ENCODE measurements at regions not wholly inside any gene's neighbourhood (a gene's known extent, or its start where the extent isn't known, plus 50 kb on each side); places are given as distances from the start of the nearest gene placed in this dataset.

DNA sequence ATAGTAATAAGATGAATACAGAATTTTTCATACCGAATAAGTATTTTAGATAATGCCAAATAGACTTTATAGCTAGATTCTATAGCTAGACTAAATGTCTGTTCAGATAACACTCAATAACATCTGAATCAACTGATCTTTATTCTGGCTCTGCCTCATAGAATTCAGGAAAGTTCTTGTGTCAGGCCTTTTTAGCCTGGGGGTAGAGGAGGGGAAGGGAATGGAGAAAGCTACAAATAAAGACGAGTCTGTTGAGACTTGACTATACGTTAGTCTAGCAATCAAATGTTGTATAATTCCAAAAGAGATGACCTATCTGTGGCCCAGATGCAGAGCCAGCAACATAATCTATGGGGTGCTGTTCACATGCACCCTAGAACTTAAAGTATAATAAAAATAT, 106.6 kb upstream of the ABI3BP start:
- ATAC-seq: no peak
- no peak for DNase-seq (ENCODE audit: low spot score)
- intact Hi-C loops (cut with DNase I): no loop called here

DNA sequence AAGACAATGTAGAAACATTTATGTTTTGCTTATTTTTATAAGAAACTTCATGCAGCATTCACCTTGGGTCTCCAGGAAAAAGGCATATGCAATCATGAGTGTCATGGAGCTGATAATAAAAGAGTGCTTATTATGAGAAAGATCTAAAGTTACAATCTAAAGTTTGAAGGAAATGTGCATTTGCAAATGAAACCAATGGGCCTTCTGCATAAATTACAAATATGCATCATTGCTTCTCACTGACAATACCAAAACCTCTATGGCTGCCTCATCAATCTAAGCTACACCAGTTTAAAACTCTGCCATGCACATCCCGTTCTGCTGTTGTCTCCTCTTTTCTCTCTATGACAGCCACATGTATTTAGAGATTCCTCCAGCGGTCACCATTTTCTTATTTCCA, 103.2 kb upstream of the ABI3BP start:
- DNase-seq (ENCODE audit: low spot score) (no peak), ATAC-seq (no peak)

DNA sequence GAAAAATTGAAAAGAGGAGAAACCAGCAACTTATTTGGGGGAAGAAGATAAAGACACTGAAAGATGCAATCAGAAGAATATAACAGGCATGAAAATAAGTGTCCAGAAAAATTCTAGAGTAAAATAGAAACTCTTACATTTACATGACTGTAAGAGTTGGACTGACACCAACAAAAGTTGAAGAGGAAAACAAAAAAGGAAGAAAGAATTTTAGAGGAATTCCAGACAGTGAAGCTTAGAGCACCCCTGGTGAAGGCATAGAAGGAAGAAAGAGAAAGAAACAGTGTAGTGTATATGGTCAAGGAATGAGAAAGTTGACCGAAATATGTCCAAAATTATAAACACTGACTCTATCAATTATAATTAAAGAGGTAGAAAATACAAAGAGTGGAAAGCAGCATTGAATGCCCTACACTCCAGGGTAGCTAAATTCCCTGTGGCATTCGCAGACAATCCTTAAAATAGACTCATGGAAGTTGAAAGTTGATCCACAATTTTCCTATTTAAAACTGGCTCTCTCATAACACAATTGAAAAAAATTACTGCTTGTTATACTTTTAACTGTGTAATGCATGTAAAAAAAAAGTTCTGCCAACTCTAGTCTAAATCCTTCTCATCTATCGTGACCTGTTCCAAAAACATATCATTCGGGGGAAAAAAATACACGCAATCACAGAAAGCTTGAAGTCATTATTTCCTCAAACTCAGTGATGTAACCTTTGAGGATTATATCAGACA, 102.6 kb upstream of the ABI3BP start:
- intact Hi-C loops (cut with DNase I): no loop called here
- DNase-seq (ENCODE audit: low spot score): no peak
- no peak for ATAC-seq

More for the DNA sequence above, 103.2 kb upstream of the ABI3BP start:
- intact Hi-C loops (cut with DNase I): no loop called here

DNA sequence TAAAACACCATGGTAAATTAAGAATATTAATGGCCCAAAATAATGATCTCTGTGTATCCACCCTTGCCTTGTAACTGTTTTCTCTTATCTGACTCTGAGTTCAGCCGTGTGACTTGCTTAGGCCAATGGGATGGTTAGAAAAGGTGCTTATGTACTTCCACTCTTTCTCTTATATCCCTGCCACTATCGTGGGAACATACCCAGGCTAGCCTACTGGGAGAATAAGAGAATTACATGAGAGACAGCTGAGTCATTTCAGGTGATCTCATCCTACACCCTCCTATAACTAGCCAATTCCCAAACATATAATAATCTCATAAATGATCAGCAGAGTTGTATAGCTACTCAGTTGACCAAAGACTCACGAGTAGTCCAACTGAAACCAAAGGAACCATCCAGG, 98.3 kb upstream of the ABI3BP start:
- DNase-seq (ENCODE audit: low spot score): no peak
- intact Hi-C loops (cut with DNase I): no loop called here
- no peak for ATAC-seq

DNA sequence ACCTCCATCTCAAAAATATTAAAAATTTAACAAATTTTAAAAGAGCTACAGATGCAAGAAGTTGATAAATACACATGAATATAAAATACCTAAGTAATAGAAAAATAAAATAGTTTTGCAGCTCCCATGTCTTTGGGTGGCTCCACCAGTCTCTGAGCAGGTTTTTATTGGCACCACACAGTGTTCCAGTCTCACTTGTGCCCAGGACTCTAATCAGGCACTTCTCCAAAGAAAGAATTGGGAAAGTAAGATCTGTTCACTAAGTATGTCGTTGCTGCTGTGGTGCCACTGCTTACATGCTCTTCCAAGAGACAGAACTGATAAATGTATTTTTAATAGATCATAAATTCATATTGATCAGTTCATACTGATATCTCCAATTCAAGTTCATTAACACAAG, 92.5 kb upstream of the ABI3BP start:
- DNase-seq (ENCODE audit: low spot score) (no peak), ATAC-seq (no peak)
- intact Hi-C loops (cut with DNase I): no loop called here

DNA sequence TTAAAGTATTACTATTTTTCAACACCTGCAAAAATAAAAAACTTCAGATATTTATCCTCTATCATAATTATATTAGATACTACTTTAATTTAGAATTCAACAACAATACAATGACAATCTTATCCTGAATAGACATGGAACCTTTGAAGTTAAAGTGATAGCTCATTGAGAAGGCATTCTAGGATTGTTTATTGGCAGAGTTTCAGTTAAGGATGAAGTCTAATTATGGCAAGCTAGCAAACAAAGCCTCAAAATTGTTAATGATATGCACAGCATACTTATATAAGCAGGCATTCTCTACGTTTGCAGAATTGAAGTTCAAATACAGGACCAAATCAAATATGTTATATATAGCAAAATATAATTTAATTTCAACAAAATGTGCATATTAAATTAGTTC, 91.2 kb upstream of the ABI3BP start:
- no peak for ATAC-seq
- intact Hi-C loops (cut with DNase I): no loop called here
- no peak for DNase-seq (ENCODE audit: low spot score)

DNA sequence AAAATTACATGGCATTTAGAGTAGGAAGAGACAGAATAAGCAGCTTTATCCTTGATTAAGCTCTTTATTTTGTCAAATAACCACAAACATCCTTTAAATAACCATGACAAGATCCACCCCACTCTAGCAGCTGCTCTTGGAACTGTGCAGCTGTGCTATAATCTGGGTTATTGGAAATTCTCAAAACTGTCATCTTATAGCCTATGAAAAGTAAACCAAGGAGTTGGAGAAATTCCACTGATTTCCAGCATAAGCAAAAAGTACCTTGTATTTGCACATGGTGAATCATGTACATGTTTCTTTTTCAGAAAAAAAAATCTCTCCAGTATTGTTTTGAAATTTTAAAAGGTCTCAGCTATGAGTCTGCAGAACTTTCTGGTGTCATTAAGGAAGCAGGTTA, 88.8 kb upstream of the ABI3BP start:
- intact Hi-C loops (cut with DNase I): no loop called here
- no peak for DNase-seq (ENCODE audit: low spot score)
- ATAC-seq: no peak

- DNase-seq (ENCODE audit: low spot score) (no peak), ATAC-seq (no peak)
- intact Hi-C loops (cut with DNase I): no loop called here
Observed at GRCh38 chr3:101081446-101081845, 88.2 kb upstream of the ABI3BP start.

- DNase-seq (ENCODE audit: low spot score): no peak
Observed at GRCh38 chr3:101077361-101078011, 84.3 kb upstream of the ABI3BP start.

GRCh38 chr3:101074518-101074917, 81.3 kb upstream of the ABI3BP start:
- no peak for DNase-seq (ENCODE audit: low spot score)
- intact Hi-C loops (cut with DNase I): no loop called here
- no peak for ATAC-seq

More at GRCh38 chr3:101077361-101078011, 84.3 kb upstream of the ABI3BP start:
- intact Hi-C loops (cut with DNase I): no loop called here
- ATAC-seq: no peak

GRCh38 chr3:101072300-101072699, 79.1 kb upstream of the ABI3BP start:
- intact Hi-C loops (cut with DNase I): no loop called here
- no peak for DNase-seq (ENCODE audit: low spot score)
- no peak for ATAC-seq

DNA sequence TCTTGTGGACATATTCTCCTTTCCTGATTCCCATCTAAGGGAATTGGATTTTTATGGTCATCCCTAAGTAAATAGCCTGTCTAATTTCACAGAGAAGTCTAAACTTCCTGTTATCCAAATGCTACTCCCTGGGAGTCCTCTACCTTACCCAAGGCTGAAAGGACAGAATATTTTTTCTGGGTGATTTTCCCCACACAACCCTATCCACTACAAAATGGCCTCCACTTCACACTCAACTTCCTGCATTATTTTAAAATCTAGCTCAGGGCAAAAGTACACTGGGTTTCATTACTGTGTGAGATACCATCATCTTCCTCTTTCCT, 77.5 kb upstream of the ABI3BP start:
- ATAC-seq (no peak), DNase-seq (ENCODE audit: low spot score) (no peak)
- intact Hi-C loops (cut with DNase I): no loop called here

GRCh38 chr3:101069901-101070798, 76.9 kb upstream of the ABI3BP start:
- intact Hi-C loops (cut with DNase I): no loop called here
- DNase-seq (ENCODE audit: low spot score) (peak; percentile 64), ATAC-seq (peak; percentile 50)

GRCh38 chr3:101068876-101069606, 75.8 kb upstream of the ABI3BP start:
- intact Hi-C loops (cut with DNase I): no loop called here
- ATAC-seq: peak; percentile 47
- DNase-seq (ENCODE audit: low spot score): no peak

DNA sequence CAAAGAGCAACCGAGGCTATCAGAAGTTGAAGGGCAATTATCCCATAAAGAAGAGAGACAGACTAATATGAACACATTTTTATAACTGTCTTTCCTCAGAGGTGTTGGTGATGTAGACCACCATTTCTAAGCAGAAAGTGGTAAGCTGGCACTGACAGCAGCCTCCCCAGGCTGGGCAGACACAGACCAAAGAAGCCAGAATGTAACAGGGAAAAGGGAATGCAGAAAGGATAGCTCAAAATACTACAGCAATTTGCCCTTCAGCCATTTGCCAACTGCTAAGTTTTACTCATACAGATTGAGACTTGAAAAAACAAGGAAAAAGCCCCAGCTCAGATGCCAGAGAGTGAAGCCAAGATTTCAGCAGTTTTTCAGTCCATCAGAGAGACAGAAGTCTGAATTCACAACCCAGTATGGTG, 73.5 kb upstream of the ABI3BP start:
- intact Hi-C loops (cut with DNase I): no loop called here
- ATAC-seq (peak; percentile 41), DNase-seq (ENCODE audit: low spot score) (no peak)

DNA sequence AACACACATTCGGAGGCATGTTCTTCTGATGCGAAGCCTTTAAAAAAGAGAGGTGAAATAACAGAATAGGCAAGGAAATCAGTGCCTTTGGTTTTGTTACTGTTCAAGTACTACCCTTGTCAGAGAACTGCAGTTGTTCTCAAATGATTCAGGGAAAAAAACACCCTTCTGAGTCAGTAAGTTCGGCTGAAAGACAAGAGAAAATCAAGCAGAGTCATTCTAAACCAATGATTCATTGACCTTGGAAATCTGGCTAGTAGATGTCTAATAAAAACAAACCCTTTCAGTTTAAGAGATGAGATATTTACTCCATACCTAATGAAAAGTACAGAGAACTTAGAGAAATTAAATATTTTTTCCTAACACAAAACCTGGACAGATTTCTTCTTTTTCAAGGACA, 72.7 kb upstream of the ABI3BP start:
- intact Hi-C loops (cut with DNase I): no loop called here
- peak; percentile 62 for ATAC-seq

DNA sequence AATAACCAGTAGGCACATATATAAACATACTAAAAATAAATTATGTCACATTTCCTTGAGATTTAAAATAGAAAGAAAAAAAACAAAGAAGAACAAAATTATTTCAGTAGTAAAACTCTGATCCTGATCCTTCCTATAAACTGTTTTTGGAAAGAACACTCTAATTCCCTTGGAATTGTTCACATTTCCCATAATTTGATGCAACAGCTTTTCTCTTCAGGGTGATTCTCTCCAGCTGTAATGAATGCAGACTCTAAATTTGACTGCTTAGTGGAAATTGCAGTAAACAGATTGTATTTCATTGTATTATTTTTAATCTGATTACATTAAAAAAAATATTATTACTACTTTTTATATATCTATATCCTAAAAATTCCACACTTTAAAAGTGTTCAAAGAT, 70.2 kb upstream of the ABI3BP start:
- DNase-seq (ENCODE audit: low spot score) (no peak), ATAC-seq (no peak)
- intact Hi-C loops (cut with DNase I): no loop called here

More for the DNA sequence above, 72.7 kb upstream of the ABI3BP start:
- no peak for DNase-seq (ENCODE audit: low spot score)

GRCh38 chr3:101061312-101061711, 68.1 kb upstream of the ABI3BP start:
- no peak for ATAC-seq
- no peak for DNase-seq (ENCODE audit: low spot score)
- intact Hi-C loops (cut with DNase I): no loop called here

GRCh38 chr3:101050866-101051265, 57.6 kb upstream of the ABI3BP start:
- intact Hi-C loops (cut with DNase I): no loop called here

More at GRCh38 chr3:101050866-101051265, 57.6 kb upstream of the ABI3BP start:
- no peak for ATAC-seq
- no peak for DNase-seq (ENCODE audit: low spot score)
